Mucosa of descending colon (tissue), 3 donors: ENCODE measurements at regions not wholly inside any gene's neighbourhood (a gene's known extent, or its start where the extent isn't known, plus 50 kb on each side); places are given as distances from the start of the nearest gene placed in this dataset.

Experiments
- ATAC-seq: fragments of 200-7000 bp; cut with Tn5 transposase; one replicate; pipeline ENCODE4 v1.9.1; 2020; ENCODE audit warnings: mild to moderate bottlenecking, moderate library complexity
- DNase-seq, 3 donors: peaks; one replicate each; pipeline ENCODE4 v3.0.0-alpha.2; 2020
- H3K36me3 ChIP-seq: fragments of 200-600 bp; one replicate; pipeline ENCODE4 v1.8.0; 2021; ENCODE audit warnings: low read depth, mild to moderate bottlenecking
- H3K4me1 ChIP-seq: fragments of 200-600 bp; one replicate; pipeline ENCODE4 v1.8.0; 2021; ENCODE audit warnings: low read depth, mild to moderate bottlenecking
- H3K4me3 ChIP-seq: fragments of 200-600 bp; one replicate; pipeline ENCODE4 v1.8.0; 2021; ENCODE audit warnings: mild to moderate bottlenecking
- H3K9me3 ChIP-seq: fragments of 200-600 bp; one replicate; pipeline ENCODE4 v1.8.0; 2021; ENCODE audit warnings: mild to moderate bottlenecking
- intact Hi-C, 2 donors: fragments of 100-400 bp; cut with DNase I in 1 of 2; cut with micrococcal nuclease in 1 of 2; formaldehyde crosslinking; loops; one replicate each; pipeline versions ENCODE4 v1.11.0 to v1.11.1; 2022; cut with DNase I, micrococcal nuclease
- TF ChIP-seq, protein P1 (sequence below): fragments of 200-600 bp; IDR thresholded peaks from one replicate; pipeline ENCODE4 v1.8.0; 2022; ENCODE audit warnings: antibody characterized with exemption, mild to moderate bottlenecking
- donor health status: DM: no; HTN: no; CAD: no; lungs with moderate emphysema.
- donor health status: DM: no; HTN: no; CAD: no.
- donor health status: DM: no; HTN: yes; CAD: no.

DNA sequence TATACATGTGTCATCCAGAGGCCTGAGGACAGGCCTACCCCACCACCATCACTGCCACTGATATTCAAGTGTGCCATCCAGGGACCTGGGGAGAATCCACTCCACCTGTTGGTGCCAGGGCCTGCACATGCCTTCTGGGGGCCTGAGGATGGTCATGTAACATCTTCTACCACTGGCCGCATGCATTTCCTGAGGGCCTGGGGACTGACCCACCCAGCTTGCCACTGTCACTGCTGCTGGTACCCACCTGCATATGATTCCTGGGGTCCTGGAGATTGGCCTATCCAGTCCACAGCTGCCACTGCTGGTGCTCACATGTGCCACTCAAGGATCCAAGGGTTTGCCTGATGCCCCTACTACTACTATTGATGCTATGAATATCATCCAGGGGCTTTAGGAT, 184.3 kb upstream of the SYNCRIP start:
- ATAC-seq (no peak), DNase-seq (no peak)
- H3K36me3 ChIP-seq: no peaks in the 10 kb centered on the region
- TF ChIP-seq, protein P1, sequence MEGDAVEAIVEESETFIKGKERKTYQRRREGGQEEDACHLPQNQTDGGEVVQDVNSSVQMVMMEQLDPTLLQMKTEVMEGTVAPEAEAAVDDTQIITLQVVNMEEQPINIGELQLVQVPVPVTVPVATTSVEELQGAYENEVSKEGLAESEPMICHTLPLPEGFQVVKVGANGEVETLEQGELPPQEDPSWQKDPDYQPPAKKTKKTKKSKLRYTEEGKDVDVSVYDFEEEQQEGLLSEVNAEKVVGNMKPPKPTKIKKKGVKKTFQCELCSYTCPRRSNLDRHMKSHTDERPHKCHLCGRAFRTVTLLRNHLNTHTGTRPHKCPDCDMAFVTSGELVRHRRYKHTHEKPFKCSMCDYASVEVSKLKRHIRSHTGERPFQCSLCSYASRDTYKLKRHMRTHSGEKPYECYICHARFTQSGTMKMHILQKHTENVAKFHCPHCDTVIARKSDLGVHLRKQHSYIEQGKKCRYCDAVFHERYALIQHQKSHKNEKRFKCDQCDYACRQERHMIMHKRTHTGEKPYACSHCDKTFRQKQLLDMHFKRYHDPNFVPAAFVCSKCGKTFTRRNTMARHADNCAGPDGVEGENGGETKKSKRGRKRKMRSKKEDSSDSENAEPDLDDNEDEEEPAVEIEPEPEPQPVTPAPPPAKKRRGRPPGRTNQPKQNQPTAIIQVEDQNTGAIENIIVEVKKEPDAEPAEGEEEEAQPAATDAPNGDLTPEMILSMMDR: no peak
- intact Hi-C loops: no loop called here
- no peaks in the 10 kb centered on the region for H3K4me1 ChIP-seq
- H3K9me3 ChIP-seq: peaks cover 41% of the 10 kb centered on the region
- no peak overlapping the region for H3K4me3 ChIP-seq

DNA sequence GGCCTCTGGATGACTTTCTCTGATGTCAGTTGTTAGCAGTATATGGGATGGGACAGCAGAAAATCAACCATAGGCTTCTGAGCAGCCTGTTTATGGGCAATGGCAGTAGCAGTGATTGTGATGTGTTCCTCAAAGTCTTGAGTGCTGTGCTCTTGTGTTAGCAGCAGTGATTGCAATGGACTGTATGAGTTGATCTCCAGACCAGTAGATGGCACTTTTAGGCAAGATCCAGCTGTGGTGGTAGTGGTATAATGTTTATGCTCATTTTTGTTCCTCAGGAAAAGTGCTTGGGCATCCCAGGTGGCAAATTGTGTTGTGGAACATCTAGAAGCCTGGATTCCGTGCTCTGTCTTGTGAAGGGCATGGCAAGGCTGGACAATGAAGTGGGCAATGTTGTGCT, 181.6 kb upstream of the SYNCRIP start:
- H3K36me3 ChIP-seq: no peaks in the 10 kb centered on the region
- H3K4me1 ChIP-seq: no peaks in the 10 kb centered on the region
- intact Hi-C loops: no loop called here
- TF ChIP-seq, protein P1: no peak
- peaks cover 39% of the 10 kb centered on the region for H3K9me3 ChIP-seq
- H3K4me3 ChIP-seq: no peak overlapping the region
- DNase-seq (no peak), ATAC-seq (no peak)

DNA sequence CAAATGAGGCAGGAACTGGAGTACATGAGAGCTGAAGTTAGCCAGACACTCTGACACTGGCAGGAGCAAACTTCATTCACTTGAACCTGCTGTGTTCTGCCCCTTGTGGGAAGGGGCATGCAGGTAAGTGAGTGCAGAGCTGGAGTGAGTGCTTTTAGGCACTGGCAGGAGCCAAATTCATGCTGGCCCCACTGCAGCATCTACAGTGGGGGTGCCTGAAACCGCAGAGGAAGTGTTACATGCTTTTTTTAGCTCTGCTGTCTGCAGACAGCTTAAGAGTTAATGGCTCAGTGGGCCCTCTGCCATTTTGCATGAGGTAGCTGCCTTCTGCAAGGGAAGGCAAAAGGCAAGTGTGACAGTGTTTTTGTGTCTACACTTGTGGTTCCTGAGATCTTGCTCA, 167.9 kb upstream of the SYNCRIP start:
- ATAC-seq (no peak), DNase-seq (no peak)
- no peak overlapping the region for H3K4me3 ChIP-seq
- H3K9me3 ChIP-seq: peaks cover 29% of the 10 kb centered on the region
- H3K4me1 ChIP-seq: no peaks in the 10 kb centered on the region
- H3K36me3 ChIP-seq: no peaks in the 10 kb centered on the region
- TF ChIP-seq, protein P1: no peak
- intact Hi-C loops: no loop called here

DNA sequence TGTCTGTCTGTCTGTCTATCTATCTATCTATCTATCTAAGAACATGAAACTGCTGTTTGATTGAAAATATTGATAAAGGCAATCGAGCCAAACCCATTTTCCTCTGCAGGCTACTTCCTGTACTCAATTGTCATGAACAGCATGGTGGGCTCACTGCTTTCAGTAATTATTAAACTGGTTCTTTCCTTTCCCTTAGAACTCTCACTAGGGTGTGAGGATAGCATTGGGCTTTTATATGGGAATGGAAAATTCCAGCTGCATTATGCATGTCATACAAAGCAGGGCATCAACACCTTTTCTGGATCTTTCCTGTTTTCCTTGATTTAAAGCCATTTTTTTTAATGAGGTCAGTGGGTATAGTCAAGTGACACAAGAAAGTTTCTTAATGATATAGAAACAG, 161.0 kb upstream of the SYNCRIP start:
- DNase-seq: no peak
- ATAC-seq: no peak
- H3K9me3 ChIP-seq: peaks cover 7% of the 10 kb centered on the region
- intact Hi-C loops: no loop called here
- H3K4me1 ChIP-seq: no peaks in the 10 kb centered on the region
- no peak overlapping the region for H3K4me3 ChIP-seq
- H3K36me3 ChIP-seq: no peaks in the 10 kb centered on the region
- TF ChIP-seq, protein P1: no peak

DNA sequence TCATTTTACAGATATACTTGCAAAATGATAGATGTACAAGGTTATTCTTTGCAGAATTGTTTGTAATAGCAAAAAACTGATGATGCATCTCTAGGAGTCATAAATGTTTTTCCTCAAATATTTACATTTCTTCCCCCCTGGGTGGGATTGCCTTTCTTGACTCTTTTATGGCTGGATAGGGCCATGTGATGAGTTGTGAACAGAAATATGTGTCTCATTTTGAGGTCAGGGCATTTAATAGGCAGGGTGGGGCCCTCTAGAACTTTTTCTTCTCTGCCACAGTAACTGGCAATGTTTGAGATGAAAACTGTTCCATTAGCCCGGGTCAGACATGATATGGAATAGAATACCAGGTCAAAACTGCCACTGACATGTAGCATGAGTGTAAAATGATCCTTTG, 159.5 kb upstream of the SYNCRIP start:
- DNase-seq: no peak
- no peaks in the 10 kb centered on the region for H3K4me1 ChIP-seq
- intact Hi-C loops: no loop called here
- no peak for ATAC-seq
- H3K4me3 ChIP-seq: no peak overlapping the region
- TF ChIP-seq, protein P1: no peak
- H3K36me3 ChIP-seq: no peaks in the 10 kb centered on the region
- H3K9me3 ChIP-seq: no peaks in the 10 kb centered on the region

DNA sequence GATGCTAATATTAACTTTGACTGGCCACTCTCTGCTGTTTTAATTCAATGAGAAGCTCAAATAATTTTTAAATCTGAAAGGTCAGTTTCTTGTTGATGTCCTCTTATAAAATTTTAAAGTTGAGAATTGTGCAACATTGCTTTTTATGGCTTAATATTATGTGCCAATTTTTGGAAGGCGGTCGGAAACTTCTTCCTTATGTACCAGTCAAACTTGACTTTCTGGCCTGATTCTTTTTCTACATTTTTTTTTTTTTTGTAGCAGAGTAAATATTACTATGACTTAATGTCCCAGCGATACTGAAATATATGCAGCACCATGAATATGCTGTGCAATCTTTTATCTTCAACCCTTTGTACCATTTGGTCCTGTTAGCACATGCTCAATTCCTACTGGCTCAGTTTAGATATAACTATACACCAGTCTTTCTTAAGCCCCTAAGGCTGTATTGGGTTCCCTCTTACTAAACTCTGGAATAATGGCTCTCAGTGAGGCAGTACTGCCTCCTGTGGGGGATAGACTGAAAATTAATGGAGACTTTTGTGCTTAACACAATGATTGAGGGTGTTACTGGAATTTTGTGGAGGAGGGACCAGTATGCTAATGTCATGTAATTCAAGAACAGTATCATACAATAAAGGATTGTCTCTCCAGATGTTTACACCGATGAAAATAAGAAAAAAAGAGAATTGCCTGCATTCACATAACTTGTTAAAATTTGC, 156.4 kb upstream of the SYNCRIP start:
- no peak for DNase-seq
- TF ChIP-seq, protein P1: no peak
- Histone ChIP-seq H3K36me3 (no peaks in the 10 kb centered on the region), H3K4me1 (no peaks in the 10 kb centered on the region), H3K4me3 (no peak overlapping the region), H3K9me3 (no peaks in the 10 kb centered on the region)
- intact Hi-C loops: no loop called here
- ATAC-seq: no peak
